ENCODE measurements at regions not wholly inside any gene's neighbourhood (a gene's known extent, or its start where the extent isn't known, plus 50 kb on each side); places are given as distances from the start of the nearest gene placed in this dataset.

- Histone ChIP-seq H3K27ac (ENCODE audit: low read depth, low read length, poor library complexity, severe bottlenecking) (no peak overlapping the region), H3K4me3 (ENCODE audit: low read depth, low read length, poor library complexity, severe bottlenecking) (no peak overlapping the region), H3K36me3 (ENCODE audit: insufficient read depth, low read length, poor library complexity, severe bottlenecking) (no peaks in the 10 kb centered on the region), H3K9me3 (ENCODE audit: low read depth, low read length, poor library complexity, severe bottlenecking) (no peaks in the 10 kb centered on the region), H3K27me3 (replicated peaks; ENCODE audit: insufficient read depth, low read depth, low read length, poor library complexity) (no peaks in the 10 kb centered on the region), H3K4me1 (ENCODE audit: insufficient read depth, low read length, poor library complexity, severe bottlenecking) (no peaks in the 10 kb centered on the region)
- TF ChIP-seq, protein P1, sequence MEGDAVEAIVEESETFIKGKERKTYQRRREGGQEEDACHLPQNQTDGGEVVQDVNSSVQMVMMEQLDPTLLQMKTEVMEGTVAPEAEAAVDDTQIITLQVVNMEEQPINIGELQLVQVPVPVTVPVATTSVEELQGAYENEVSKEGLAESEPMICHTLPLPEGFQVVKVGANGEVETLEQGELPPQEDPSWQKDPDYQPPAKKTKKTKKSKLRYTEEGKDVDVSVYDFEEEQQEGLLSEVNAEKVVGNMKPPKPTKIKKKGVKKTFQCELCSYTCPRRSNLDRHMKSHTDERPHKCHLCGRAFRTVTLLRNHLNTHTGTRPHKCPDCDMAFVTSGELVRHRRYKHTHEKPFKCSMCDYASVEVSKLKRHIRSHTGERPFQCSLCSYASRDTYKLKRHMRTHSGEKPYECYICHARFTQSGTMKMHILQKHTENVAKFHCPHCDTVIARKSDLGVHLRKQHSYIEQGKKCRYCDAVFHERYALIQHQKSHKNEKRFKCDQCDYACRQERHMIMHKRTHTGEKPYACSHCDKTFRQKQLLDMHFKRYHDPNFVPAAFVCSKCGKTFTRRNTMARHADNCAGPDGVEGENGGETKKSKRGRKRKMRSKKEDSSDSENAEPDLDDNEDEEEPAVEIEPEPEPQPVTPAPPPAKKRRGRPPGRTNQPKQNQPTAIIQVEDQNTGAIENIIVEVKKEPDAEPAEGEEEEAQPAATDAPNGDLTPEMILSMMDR (conservative IDR thresholded peaks at IDR 0.05; ENCODE audit: low read depth, low read length): no peak
- TF ChIP-seq EZH2 (IDR thresholded peaks at IDR 0.05; ENCODE audit: borderline replicate concordance, low read depth, low read length, poor library complexity, severe bottlenecking): no peak
- no peak for DNase-seq (ENCODE audit: low spot score)
- CTCF ChIA-PET: no interaction called here
- no TSS peak for BruUV-seq (replicated peaks)
- POLR2A ChIA-PET (ENCODE audit: low non-redundant PET): no interaction called here
- intact Hi-C loops (cut with micrococcal nuclease; ENCODE audit: unreplicated experiment): no loop called here
Measured at GRCh38 chr10:78802431-78802830, 266.3 kb upstream of the ZMIZ1 start.

DNA sequence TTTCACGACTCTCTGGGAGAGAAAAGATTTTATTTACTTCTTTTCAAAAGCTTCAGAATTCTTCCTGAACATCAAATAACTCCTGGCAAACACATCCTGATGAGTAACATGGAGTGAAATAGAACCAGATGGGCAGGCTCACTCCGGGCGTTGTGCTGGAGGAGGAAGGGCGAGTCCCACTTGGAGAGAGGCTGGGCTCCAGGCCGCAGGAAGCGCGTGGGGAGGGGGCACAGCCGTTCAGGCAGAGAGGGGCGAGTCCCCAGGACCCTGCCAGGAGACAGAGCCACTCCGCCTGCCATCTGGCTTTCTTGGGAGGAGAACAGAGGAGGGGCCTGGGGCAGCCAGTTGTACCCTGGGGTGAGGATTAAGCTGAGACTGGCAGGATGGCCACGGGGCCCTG, 265.9 kb upstream of the ZMIZ1 start:
- H3K4me3 ChIP-seq (ENCODE audit: low read depth, low read length, poor library complexity, severe bottlenecking): no peak overlapping the region
- no peaks in the 10 kb centered on the region for H3K27me3 ChIP-seq (replicated peaks; ENCODE audit: insufficient read depth, low read depth, low read length, poor library complexity)
- TF ChIP-seq EZH2 (IDR thresholded peaks at IDR 0.05; ENCODE audit: borderline replicate concordance, low read depth, low read length, poor library complexity, severe bottlenecking): no peak
- ChIA-PET POLR2A (ENCODE audit: low non-redundant PET) (no interaction called here), CTCF (no interaction called here)
- DNase-seq (ENCODE audit: low spot score): no peak
- H3K9me3 ChIP-seq (ENCODE audit: low read depth, low read length, poor library complexity, severe bottlenecking): no peaks in the 10 kb centered on the region
- H3K4me1 ChIP-seq (ENCODE audit: insufficient read depth, low read length, poor library complexity, severe bottlenecking): no peaks in the 10 kb centered on the region
- no peaks in the 10 kb centered on the region for H3K36me3 ChIP-seq (ENCODE audit: insufficient read depth, low read length, poor library complexity, severe bottlenecking)
- no peak overlapping the region for H3K27ac ChIP-seq (ENCODE audit: low read depth, low read length, poor library complexity, severe bottlenecking)
- no TSS peak for BruUV-seq (replicated peaks)
- intact Hi-C loops (cut with micrococcal nuclease; ENCODE audit: unreplicated experiment): no loop called here

DNA sequence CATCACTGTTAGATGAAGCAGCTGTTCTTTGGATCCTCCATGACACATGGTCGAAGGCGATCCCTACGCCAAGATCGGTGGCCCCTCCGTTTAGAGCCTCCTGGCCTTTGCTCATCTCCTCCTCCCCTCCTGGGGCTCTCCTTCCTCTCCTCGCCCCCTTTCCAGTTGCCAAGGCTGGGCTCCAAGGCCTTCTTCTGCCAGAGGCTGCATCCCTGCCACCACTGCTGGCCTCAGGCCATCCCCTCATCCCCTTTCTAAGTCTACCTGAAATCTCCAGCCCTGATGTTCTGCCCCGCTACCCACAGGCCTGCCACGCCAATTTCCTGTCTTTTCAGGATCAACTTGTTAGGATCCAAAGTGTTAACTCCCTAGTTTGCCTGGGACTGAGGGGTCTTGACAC, 265.1 kb upstream of the ZMIZ1 start:
- H3K9me3 ChIP-seq (ENCODE audit: low read depth, low read length, poor library complexity, severe bottlenecking): no peaks in the 10 kb centered on the region
- no peak for DNase-seq (ENCODE audit: low spot score)
- H3K27ac ChIP-seq (ENCODE audit: low read depth, low read length, poor library complexity, severe bottlenecking): no peak overlapping the region
- no TSS peak for BruUV-seq (replicated peaks)
- CTCF ChIA-PET: no interaction called here
- H3K4me1 ChIP-seq (ENCODE audit: insufficient read depth, low read length, poor library complexity, severe bottlenecking): no peaks in the 10 kb centered on the region
- H3K27me3 ChIP-seq (replicated peaks; ENCODE audit: insufficient read depth, low read depth, low read length, poor library complexity): no peaks in the 10 kb centered on the region
- TF ChIP-seq, protein P1 (conservative IDR thresholded peaks at IDR 0.05; ENCODE audit: low read depth, low read length): no peak
- no peak for TF ChIP-seq EZH2 (IDR thresholded peaks at IDR 0.05; ENCODE audit: borderline replicate concordance, low read depth, low read length, poor library complexity, severe bottlenecking)
- no peak overlapping the region for H3K4me3 ChIP-seq (ENCODE audit: low read depth, low read length, poor library complexity, severe bottlenecking)
- H3K36me3 ChIP-seq (ENCODE audit: insufficient read depth, low read length, poor library complexity, severe bottlenecking): no peaks in the 10 kb centered on the region
- intact Hi-C loops (cut with micrococcal nuclease; ENCODE audit: unreplicated experiment): no loop called here
- POLR2A ChIA-PET (ENCODE audit: low non-redundant PET): no interaction called here

- POLR2A ChIA-PET (ENCODE audit: low non-redundant PET): no interaction called here
- no peak for DNase-seq (ENCODE audit: low spot score)
- intact Hi-C loops (cut with micrococcal nuclease; ENCODE audit: unreplicated experiment): no loop called here
- CTCF ChIA-PET: no interaction called here
- no TSS peak for BruUV-seq (replicated peaks)
- Histone ChIP-seq H3K9me3 (ENCODE audit: low read depth, low read length, poor library complexity, severe bottlenecking) (no peaks in the 10 kb centered on the region), H3K4me1 (ENCODE audit: insufficient read depth, low read length, poor library complexity, severe bottlenecking) (no peaks in the 10 kb centered on the region), H3K36me3 (ENCODE audit: insufficient read depth, low read length, poor library complexity, severe bottlenecking) (no peaks in the 10 kb centered on the region), H3K4me3 (ENCODE audit: low read depth, low read length, poor library complexity, severe bottlenecking) (no peak overlapping the region), H3K27ac (ENCODE audit: low read depth, low read length, poor library complexity, severe bottlenecking) (no peak overlapping the region), H3K27me3 (replicated peaks; ENCODE audit: insufficient read depth, low read depth, low read length, poor library complexity) (no peaks in the 10 kb centered on the region)
- TF ChIP-seq, protein P1 (conservative IDR thresholded peaks at IDR 0.05; ENCODE audit: low read depth, low read length): no peak
- no peak for TF ChIP-seq EZH2 (IDR thresholded peaks at IDR 0.05; ENCODE audit: borderline replicate concordance, low read depth, low read length, poor library complexity, severe bottlenecking)
Measured at GRCh38 chr10:78804411-78805032, 264.2 kb upstream of the ZMIZ1 start.
